K562 (cell line): ENCODE measurements at regions not wholly inside any gene's neighbourhood (a gene's known extent, or its start where the extent isn't known, plus 50 kb on each side); places are given as distances from the start of the nearest gene placed in this dataset.

Experiments used
- ADNP ChIP-seq: fragments of 200-800 bp; sonication (Bioruptor generic); IDR thresholded peaks from 2 replicates; pipeline ENCODE4 v1.6.1; 2016; ENCODE audit warnings: missing genetic modification characterization, missing compliant biosample characterization
- GTF3C2 ChIP-seq: IDR thresholded peaks from 3 replicates; pipeline ENCODE4 v1.6.1; 2011; ENCODE audit warnings: borderline replicate concordance, mild to moderate bottlenecking, moderate library complexity; ENCODE audit not compliant: insufficient read length; ENCODE audit errors: extremely low read depth
- HOMEZ ChIP-seq: fragments of 250-450 bp; sonication (Bioruptor Pico); IDR thresholded peaks from 2 replicates; pipeline ENCODE4 v1.4.0; 2020; ENCODE audit warnings: mild to moderate bottlenecking, moderate library complexity
- KAT7 ChIP-seq: sonication (generic); formaldehyde crosslinking; IDR thresholded peaks from 2 replicates; pipeline ENCODE4 v1.8.0; 2022; ENCODE audit warnings: missing genetic modification reagents, mild to moderate bottlenecking, borderline replicate concordance
- KDM1A ChIP-seq, 2 experiments: fragments of 450-650 bp; IDR thresholded peaks; 2 replicates each; pipeline ENCODE4 v1.6.1; 2016; ENCODE audit warnings: mild to moderate bottlenecking in 2 of 2
- MAFK ChIP-seq: IDR thresholded peaks from 2 replicates; pipeline ENCODE4 v1.6.1; 2011; ENCODE audit warnings: low read length, improper control_type of control experiment
- MLX ChIP-seq, 2 experiments: fragments of 450-650 bp in 1 of 2; sonication (generic) in 1 of 2; formaldehyde crosslinking; conservative IDR thresholded peaks; 2 replicates each; pipeline versions ENCODE4 v1.4.0 to v1.8.1; 2020 to 2022; ENCODE audit warnings: mild to moderate bottlenecking in 1 of 2, missing genetic modification reagents in 1 of 2
- STAT6 ChIP-seq: sonication (generic); formaldehyde crosslinking; IDR thresholded peaks from 2 replicates; pipeline ENCODE4 v1.8.1; 2023; ENCODE audit warnings: mild to moderate bottlenecking, missing genetic modification reagents
- TAF9B ChIP-seq: fragments of 450-650 bp; IDR thresholded peaks from 2 replicates; pipeline ENCODE4 v1.6.1; 2018; ENCODE audit warnings: mild to moderate bottlenecking; ENCODE audit not compliant: partially characterized antibody
- ZNF165 ChIP-seq: fragments of 250-450 bp; sonication (Bioruptor Pico); IDR thresholded peaks from 2 replicates; pipeline ENCODE4 v1.4.0; 2020; ENCODE audit warnings: borderline replicate concordance
- ZNF24 ChIP-seq: fragments of 450-650 bp; IDR thresholded peaks from 2 replicates; pipeline ENCODE4 v1.6.1; 2016
- ZNF395 ChIP-seq: fragments of 200-800 bp; sonication (Bioruptor generic); IDR thresholded peaks from 2 replicates; pipeline ENCODE4 v1.6.1; 2017; ENCODE audit warnings: missing genetic modification characterization, missing compliant biosample characterization
- ZNF583 ChIP-seq: fragments of 250-450 bp; sonication (Bioruptor Pico); IDR thresholded peaks from 2 replicates; pipeline ENCODE4 v1.4.0; 2020
- ZNF644 ChIP-seq: fragments of 200-800 bp; sonication (Bioruptor generic); IDR thresholded peaks from 2 replicates; pipeline ENCODE4 v1.6.1; 2016; ENCODE audit warnings: low read depth, missing genetic modification characterization, missing compliant biosample characterization

- TF ChIP-seq MLX (CRISPR knock-in tag; conservative IDR thresholded peaks at IDR 0.05) (no peak), ZNF644 (peak; percentile 61; the same call in 1 of the 2 replicates), ZNF24 (peak; percentile 50; the same call in 1 of the 2 replicates), KDM1A (IDR thresholded peaks at IDR 0.05) (peak in 1 of 2 experiments; percentile 94; a peak in 2 of 4 replicates), HOMEZ (CRISPR knock-in tag) (no peak), ZNF583 (CRISPR knock-in tag) (no peak), ZNF165 (CRISPR knock-in tag) (no peak), ZNF395 (CRISPR knock-in tag) (peak; percentile 57; the same call in 1 of the 2 replicates), STAT6 (no peak), MAFK (0 out of 2 replicates have a peak, but pooled peaks have one; percentile 10), KAT7 (CRISPR knock-in tag) (0 out of 2 replicates have a peak, but pooled peaks have one; percentile 46), ADNP (tag) (0 out of 2 replicates have a peak, but pooled peaks have one; percentile 38), GTF3C2 (no peak), TAF9B (no peak)
Observed at GRCh38 chr6:146901940-146902816, 302.0 kb upstream of the STXBP5 start (continued).
